DND-41 (cell line): ENCODE measurements at regions not wholly inside any gene's neighbourhood (a gene's known extent, or its start where the extent isn't known, plus 50 kb on each side); places are given as distances from the start of the nearest gene placed in this dataset.
"Not testable (repeated sequence)": the region's sequence is repeated elsewhere in the genome, so short reads cannot be mapped to it uniquely, and the experiment has no call there.

Source experiments
- ATAC-seq: fragments of 200-7000 bp; cut with Tn5 transposase; 3 replicates; pipeline ENCODE4 v1.9.1; 2021; ENCODE audit warnings: low read depth; ENCODE audit not compliant: insufficient read depth
- DNase-seq: peaks from one replicate; pipeline ENCODE4 v3.0.0-alpha.2; 2020
- H2AFZ ChIP-seq: 2 replicates; pipeline ENCODE4 v1.6.0; 2012; ENCODE audit warnings: low read depth, low read length
- H3K27ac ChIP-seq: 2 replicates; pipeline ENCODE4 v1.5.1; 2012; ENCODE audit warnings: low read length, inconsistent platforms
- H3K27me3 ChIP-seq: fragments of 200-600 bp; sonication (generic); 2 replicates; pipeline ENCODE4 v1.6.0; 2012; ENCODE audit warnings: low read length, mild to moderate bottlenecking, inconsistent platforms; ENCODE audit not compliant: insufficient read depth, poor library complexity
- H3K36me3 ChIP-seq: 2 replicates; pipeline ENCODE4 v1.5.1; 2012; ENCODE audit warnings: low read length, inconsistent platforms; ENCODE audit not compliant: insufficient read depth
- H3K4me1 ChIP-seq: 2 replicates; pipeline ENCODE4 v1.5.1; 2012; ENCODE audit warnings: mild to moderate bottlenecking, low read length; ENCODE audit not compliant: insufficient read depth
- H3K4me2 ChIP-seq: 2 replicates; pipeline ENCODE4 v1.6.0; 2012; ENCODE audit warnings: mild to moderate bottlenecking, moderate library complexity, low read length, inconsistent platforms; ENCODE audit not compliant: insufficient read depth
- H3K4me3 ChIP-seq, 2 experiments: fragments of 200-600 bp in 1 of 2; shearing (Covaris generic) in 1 of 2; 2 replicates each; pipeline ENCODE4 v1.5.1; 2012 to 2016; ENCODE audit warnings: inconsistent platforms in 2 of 2, low read length in 2 of 2, mild to moderate bottlenecking in 2 of 2, low read depth in 1 of 2, moderate library complexity in 1 of 2
- H3K79me2 ChIP-seq: 2 replicates; pipeline ENCODE4 v1.6.0; 2012; ENCODE audit warnings: low read length, inconsistent platforms; ENCODE audit not compliant: insufficient read depth
- H3K9ac ChIP-seq: 2 replicates; pipeline ENCODE4 v1.6.0; 2012; ENCODE audit warnings: low read depth, mild to moderate bottlenecking, inconsistent platforms, low read length, moderate library complexity
- H3K9me3 ChIP-seq: 2 replicates; pipeline ENCODE4 v1.5.1; 2012; ENCODE audit warnings: low read length, moderate library complexity, mild to moderate bottlenecking, inconsistent platforms; ENCODE audit not compliant: insufficient read depth, severe bottlenecking
- H4K20me1 ChIP-seq: 2 replicates; pipeline ENCODE4 v1.6.0; 2012; ENCODE audit warnings: low read length; ENCODE audit not compliant: insufficient read depth
- EZH2 ChIP-seq: IDR thresholded peaks from 3 replicates; pipeline ENCODE4 v1.6.1; 2012; ENCODE audit warnings: borderline replicate concordance, low read depth, mild to moderate bottlenecking, moderate library complexity, low read length, inconsistent platforms; ENCODE audit not compliant: severe bottlenecking
- TF ChIP-seq, protein P1 (sequence below): IDR thresholded peaks from 2 replicates; pipeline ENCODE4 v1.5.1; 2012; ENCODE audit warnings: borderline replicate concordance, low read length, moderate library complexity, mild to moderate bottlenecking; ENCODE audit not compliant: poor library complexity, severe bottlenecking; ENCODE audit errors: extremely low read depth

DNA sequence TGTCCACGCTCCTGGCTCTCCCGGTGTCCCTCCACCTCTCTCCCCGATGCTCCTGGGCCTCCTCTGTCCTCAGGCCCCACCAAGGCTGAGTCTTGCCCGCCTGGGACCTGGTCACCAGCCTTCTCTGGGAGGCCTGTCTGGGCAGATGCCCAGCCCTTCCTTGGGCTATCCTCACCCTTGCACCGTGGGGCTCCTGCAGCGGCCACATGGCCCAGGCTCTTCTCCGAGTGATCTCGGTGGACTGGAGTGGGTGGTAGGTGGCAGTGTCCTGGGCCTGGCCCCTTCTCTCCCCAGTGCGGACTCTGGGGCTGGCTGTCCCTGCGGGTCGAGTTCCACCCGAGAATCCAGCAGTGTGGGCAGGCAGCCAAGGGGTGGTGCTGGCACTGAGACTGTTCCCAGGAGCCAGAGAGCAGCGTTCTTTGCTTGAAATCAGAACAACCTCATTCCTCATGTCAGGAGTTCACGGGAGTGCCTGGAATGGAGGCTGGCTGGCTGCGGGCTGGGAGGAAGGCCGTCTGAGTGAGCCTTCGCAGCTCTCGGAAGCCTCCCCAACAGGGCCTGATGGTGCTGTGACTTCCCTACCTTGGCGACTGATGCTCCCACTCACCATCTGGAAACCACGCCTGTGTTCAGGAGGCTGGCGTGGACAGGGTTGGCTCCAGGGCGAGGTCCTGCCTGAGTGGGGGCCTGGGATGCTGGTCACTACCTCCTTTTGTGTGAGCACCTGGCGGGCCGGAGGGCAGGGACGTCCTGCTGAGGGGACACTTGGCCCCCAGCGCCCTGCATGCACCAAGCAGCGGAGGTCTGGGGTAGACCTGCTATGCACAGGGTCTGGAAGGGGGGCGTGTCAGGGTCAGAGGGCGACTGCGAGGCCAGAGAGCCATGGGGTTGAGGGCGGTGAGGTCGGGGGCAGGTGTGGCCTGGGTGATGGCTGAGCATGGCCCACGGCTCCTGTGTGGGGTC lies 113.9 kb downstream of the TMEM121 start:
- not testable (repeated sequence) for DNase-seq, H3K4me3 ChIP-seq, H2AFZ ChIP-seq, H3K27ac ChIP-seq, ATAC-seq, H4K20me1 ChIP-seq, H3K4me1 ChIP-seq, H3K9ac ChIP-seq, H3K79me2 ChIP-seq, H3K9me3 ChIP-seq, H3K27me3 ChIP-seq, H3K36me3 ChIP-seq, H3K4me2 ChIP-seq

DNA sequence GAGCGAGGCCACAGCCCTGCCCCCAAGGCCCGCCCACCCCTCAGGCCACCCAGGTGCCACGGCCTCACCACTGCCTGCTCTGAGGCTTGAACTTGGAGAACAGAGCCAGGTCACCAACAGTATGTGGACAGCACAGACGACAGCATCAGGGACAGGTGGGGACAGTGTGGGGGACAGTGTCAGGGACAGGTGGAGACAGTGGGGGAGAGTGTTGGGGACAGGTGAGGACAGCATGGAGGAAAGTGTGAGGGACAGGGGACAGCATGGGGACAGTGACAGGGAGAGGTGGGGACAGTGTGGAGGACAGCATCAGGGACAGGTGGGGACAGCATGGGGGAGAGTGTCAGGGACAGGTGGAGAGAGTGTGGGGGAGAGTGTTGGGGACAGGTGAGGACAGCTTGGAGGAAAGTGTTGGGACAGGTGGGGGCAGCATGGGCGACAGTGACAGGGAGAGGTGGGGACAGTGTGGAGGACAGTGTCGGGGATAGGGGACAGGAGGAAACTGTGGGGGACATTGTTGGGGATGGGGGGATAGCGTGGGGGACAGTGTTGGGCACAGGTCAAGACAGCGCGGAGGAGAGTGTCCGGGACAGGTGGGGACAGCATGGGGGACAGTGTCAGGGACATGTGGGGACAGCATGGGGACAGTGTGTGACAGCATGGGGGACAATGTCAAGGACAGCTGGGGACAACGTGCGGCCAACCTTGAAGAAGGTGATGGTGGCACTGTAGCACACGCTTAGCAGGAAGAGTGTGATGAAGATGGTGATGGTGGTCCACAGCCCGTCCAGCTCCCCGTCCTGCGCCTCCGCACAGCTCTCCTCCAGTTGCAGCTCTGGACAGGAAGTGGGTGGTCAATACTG lies 114.9 kb downstream of the TMEM121 start:
- no peaks in the 10 kb centered on the region for H3K79me2 ChIP-seq
- H3K27ac ChIP-seq: no peak overlapping the region
- no peak overlapping the region for H3K9ac ChIP-seq
- H3K4me3 ChIP-seq: no peak overlapping the region
- no peak for DNase-seq
- no peak for ATAC-seq
- H4K20me1 ChIP-seq: no peaks in the 10 kb centered on the region
- TF ChIP-seq, protein P1, sequence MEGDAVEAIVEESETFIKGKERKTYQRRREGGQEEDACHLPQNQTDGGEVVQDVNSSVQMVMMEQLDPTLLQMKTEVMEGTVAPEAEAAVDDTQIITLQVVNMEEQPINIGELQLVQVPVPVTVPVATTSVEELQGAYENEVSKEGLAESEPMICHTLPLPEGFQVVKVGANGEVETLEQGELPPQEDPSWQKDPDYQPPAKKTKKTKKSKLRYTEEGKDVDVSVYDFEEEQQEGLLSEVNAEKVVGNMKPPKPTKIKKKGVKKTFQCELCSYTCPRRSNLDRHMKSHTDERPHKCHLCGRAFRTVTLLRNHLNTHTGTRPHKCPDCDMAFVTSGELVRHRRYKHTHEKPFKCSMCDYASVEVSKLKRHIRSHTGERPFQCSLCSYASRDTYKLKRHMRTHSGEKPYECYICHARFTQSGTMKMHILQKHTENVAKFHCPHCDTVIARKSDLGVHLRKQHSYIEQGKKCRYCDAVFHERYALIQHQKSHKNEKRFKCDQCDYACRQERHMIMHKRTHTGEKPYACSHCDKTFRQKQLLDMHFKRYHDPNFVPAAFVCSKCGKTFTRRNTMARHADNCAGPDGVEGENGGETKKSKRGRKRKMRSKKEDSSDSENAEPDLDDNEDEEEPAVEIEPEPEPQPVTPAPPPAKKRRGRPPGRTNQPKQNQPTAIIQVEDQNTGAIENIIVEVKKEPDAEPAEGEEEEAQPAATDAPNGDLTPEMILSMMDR: no peak
- TF ChIP-seq EZH2: no peak
- H3K27me3 ChIP-seq: no peaks in the 10 kb centered on the region
- no peaks in the 10 kb centered on the region for H3K4me1 ChIP-seq
- H3K4me2 ChIP-seq: no peak overlapping the region
- no peaks in the 10 kb centered on the region for H3K36me3 ChIP-seq
- H3K9me3 ChIP-seq: no peaks in the 10 kb centered on the region
- no peak overlapping the region for H2AFZ ChIP-seq

DNA sequence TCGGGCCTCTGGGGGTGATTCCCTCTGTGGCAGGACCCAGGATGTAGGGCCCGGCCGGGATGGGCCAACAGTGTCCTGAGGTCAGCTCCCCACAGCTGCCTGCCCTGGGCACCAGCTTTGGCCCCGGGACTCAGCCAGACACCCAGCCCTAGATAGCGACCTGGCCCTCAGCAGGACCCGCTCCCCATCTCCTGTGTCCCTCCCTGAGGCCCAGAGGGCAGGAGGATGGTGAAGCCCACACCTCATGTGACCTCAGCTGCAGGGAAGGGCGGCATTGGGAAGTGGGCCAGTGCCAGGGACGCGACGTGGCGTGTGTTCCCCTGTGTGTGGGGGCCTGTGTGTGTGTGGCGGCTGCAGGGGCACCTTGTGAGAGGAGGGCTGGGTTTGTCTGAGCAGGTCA lies 115.6 kb downstream of the TMEM121 start:
- H3K9ac ChIP-seq: not testable (repeated sequence)

DNA sequence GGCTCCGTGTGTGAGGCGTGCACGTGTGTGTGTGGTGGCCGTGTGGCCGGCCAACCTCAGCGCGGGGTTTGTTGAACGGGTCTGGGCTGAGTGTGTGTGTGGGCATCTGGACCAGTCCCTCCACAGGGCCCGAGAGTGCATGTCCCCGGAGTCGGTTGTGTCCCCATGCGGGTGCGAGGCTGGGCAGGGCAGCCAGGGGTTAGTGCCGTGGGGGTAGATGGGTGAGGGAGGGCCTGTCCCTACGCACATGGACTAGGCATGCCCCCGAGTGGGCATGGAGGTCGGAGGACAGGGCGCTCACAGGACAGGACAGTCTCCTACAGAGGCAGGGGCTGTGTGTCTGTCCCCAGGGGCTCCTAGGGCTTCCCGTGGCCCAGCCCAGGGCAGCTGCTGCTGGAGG lies 116.1 kb downstream of the TMEM121 start:
- not testable (repeated sequence) for H3K27ac ChIP-seq, H3K36me3 ChIP-seq, H3K27me3 ChIP-seq, H3K79me2 ChIP-seq, H3K4me1 ChIP-seq, H3K4me3 ChIP-seq, H4K20me1 ChIP-seq, ATAC-seq, H3K9ac ChIP-seq, DNase-seq, H2AFZ ChIP-seq, H3K9me3 ChIP-seq, H3K4me2 ChIP-seq

More for the DNA sequence above, 115.6 kb downstream of the TMEM121 start:
- H4K20me1 ChIP-seq, ATAC-seq, H3K27me3 ChIP-seq, H3K4me2 ChIP-seq, H3K4me3 ChIP-seq, H2AFZ ChIP-seq, H3K27ac ChIP-seq, H3K79me2 ChIP-seq, H3K4me1 ChIP-seq, H3K9me3 ChIP-seq, DNase-seq, H3K36me3 ChIP-seq: not testable (repeated sequence)

DNA sequence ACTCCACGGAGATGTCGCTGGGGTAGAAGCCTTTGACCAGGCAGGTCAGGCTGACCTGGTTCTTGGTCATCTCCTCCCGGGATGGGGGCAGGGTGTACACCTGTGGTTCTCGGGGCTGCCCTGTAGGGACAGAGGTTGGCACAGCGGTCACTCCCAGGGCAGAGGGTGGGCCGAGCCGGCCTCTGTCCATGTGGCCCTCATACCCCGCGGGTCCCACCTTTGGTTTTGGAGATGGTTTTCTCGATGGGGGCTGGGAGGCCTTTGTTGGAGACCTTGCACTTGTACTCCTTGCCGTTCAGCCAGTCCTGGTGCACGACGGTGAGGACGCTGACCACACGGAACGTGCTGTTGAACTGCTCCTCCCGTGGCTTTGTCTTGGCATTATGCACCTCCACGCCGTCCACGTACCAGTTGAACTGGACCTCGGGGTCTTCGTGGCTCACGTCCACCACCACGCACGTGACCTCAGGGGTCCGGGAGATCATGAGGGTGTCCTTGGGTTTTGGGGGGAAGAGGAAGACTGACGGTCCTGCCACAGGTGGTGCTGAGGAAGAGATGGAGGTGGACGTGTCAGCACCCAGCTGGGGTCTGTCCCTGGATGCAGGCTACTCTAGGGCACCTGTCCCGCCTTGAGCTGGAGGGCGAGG lies 117.1 kb downstream of the TMEM121 start:
- H3K9ac ChIP-seq, H3K9me3 ChIP-seq, DNase-seq, H3K27me3 ChIP-seq, H3K36me3 ChIP-seq, H3K27ac ChIP-seq, H2AFZ ChIP-seq, ATAC-seq, H3K4me1 ChIP-seq, H3K4me3 ChIP-seq, H4K20me1 ChIP-seq, H3K79me2 ChIP-seq, H3K4me2 ChIP-seq: not testable (repeated sequence)

DNA sequence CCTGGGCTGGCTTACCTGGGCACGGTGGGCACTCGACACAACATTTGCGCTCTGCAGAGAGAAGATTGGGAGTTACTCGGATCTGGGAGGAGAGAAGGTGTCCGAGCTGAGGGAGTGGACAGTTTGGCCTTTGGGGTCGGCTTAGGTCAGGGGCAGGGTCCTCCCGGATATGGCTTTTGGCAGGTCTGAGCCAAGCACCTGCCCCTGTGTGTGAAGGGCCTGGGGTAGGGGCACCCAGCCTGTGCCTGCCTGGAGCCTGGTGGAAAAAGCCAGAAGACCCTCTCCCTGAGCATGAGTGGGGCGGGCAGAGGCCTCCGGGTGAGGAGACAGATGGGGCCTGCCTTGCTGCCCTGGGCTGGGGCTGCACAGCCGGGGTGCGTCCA lies 117.7 kb downstream of the TMEM121 start:
- not testable (repeated sequence) for DNase-seq, H2AFZ ChIP-seq

More for the DNA sequence above, 117.7 kb downstream of the TMEM121 start:
- not testable (repeated sequence) for H3K4me1 ChIP-seq, H3K9ac ChIP-seq, H3K79me2 ChIP-seq, H3K4me2 ChIP-seq, H3K36me3 ChIP-seq, H3K4me3 ChIP-seq, H3K27me3 ChIP-seq, H3K27ac ChIP-seq, H4K20me1 ChIP-seq, ATAC-seq, H3K9me3 ChIP-seq
